HEK293T (cell line): ENCODE measurements at regions not wholly inside any gene's neighbourhood (a gene's known extent, or its start where the extent isn't known, plus 50 kb on each side); places are given as distances from the start of the nearest gene placed in this dataset.

Source experiments
- BHLHE40 ChIP-seq: fragments of 450-650 bp; IDR thresholded peaks from 2 replicates; pipeline ENCODE4 v1.6.1; 2016; ENCODE audit warnings: mild to moderate bottlenecking, moderate library complexity, borderline replicate concordance
- FOXM1 ChIP-seq: fragments of 450-650 bp; IDR thresholded peaks from 2 replicates; pipeline ENCODE4 v1.6.1; 2017; ENCODE audit warnings: mild to moderate bottlenecking, borderline replicate concordance
- SUZ12 ChIP-seq: fragments of 450-650 bp; IDR thresholded peaks from 2 replicates; pipeline ENCODE4 v1.6.1; 2016; ENCODE audit warnings: mild to moderate bottlenecking

GRCh38 chr3:62999158-62999557 lies 123.9 kb upstream of the CADPS start:
- TF ChIP-seq SUZ12 (no peak), FOXM1 (no peak), BHLHE40 (no peak)
